ENCODE measurements at regions not wholly inside any gene's neighbourhood (a gene's known extent, or its start where the extent isn't known, plus 50 kb on each side); places are given as distances from the start of the nearest gene placed in this dataset.

DNA sequence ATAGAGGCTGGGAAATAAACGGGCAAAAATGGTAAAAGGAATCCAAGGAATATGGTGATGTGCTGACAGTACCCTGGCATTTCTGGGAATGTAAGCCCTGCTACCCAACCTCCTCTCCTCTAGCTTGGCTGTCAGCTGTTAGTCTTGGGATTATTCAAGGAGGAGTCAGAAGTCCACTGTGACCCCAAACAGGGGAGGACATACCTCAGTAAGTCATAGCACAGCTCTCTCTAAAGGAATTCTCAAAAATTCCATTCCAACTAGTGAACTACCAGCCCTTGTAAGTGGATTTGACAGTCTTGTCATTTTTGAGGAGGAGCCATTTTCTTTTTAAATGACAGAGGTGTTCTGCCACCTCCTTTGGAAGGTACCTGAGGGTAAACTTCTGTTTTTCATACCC lies 207.5 kb downstream of the PDCD6IP start:
- TF ChIP-seq SPI1 (IDR thresholded peaks at IDR 0.05; ENCODE audit: borderline replicate concordance, low read depth) (no peak), GABPA (IDR thresholded peaks at IDR 0.05; ENCODE audit: low read depth) (no peak), POLR2AphosphoS5 (IDR thresholded peaks at IDR 0.05; ENCODE audit: low read depth) (no peak)
- TF ChIP-seq, protein P1, sequence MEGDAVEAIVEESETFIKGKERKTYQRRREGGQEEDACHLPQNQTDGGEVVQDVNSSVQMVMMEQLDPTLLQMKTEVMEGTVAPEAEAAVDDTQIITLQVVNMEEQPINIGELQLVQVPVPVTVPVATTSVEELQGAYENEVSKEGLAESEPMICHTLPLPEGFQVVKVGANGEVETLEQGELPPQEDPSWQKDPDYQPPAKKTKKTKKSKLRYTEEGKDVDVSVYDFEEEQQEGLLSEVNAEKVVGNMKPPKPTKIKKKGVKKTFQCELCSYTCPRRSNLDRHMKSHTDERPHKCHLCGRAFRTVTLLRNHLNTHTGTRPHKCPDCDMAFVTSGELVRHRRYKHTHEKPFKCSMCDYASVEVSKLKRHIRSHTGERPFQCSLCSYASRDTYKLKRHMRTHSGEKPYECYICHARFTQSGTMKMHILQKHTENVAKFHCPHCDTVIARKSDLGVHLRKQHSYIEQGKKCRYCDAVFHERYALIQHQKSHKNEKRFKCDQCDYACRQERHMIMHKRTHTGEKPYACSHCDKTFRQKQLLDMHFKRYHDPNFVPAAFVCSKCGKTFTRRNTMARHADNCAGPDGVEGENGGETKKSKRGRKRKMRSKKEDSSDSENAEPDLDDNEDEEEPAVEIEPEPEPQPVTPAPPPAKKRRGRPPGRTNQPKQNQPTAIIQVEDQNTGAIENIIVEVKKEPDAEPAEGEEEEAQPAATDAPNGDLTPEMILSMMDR (IDR thresholded peaks at IDR 0.05; ENCODE audit: insufficient read depth, low read length): no peak
- TF ChIP-seq, protein P2, sequence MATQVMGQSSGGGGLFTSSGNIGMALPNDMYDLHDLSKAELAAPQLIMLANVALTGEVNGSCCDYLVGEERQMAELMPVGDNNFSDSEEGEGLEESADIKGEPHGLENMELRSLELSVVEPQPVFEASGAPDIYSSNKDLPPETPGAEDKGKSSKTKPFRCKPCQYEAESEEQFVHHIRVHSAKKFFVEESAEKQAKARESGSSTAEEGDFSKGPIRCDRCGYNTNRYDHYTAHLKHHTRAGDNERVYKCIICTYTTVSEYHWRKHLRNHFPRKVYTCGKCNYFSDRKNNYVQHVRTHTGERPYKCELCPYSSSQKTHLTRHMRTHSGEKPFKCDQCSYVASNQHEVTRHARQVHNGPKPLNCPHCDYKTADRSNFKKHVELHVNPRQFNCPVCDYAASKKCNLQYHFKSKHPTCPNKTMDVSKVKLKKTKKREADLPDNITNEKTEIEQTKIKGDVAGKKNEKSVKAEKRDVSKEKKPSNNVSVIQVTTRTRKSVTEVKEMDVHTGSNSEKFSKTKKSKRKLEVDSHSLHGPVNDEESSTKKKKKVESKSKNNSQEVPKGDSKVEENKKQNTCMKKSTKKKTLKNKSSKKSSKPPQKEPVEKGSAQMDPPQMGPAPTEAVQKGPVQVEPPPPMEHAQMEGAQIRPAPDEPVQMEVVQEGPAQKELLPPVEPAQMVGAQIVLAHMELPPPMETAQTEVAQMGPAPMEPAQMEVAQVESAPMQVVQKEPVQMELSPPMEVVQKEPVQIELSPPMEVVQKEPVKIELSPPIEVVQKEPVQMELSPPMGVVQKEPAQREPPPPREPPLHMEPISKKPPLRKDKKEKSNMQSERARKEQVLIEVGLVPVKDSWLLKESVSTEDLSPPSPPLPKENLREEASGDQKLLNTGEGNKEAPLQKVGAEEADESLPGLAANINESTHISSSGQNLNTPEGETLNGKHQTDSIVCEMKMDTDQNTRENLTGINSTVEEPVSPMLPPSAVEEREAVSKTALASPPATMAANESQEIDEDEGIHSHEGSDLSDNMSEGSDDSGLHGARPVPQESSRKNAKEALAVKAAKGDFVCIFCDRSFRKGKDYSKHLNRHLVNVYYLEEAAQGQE (IDR thresholded peaks at IDR 0.05; ENCODE audit: insufficient replicate concordance, low read depth): no peak
- no peak for DNase-seq (ENCODE audit: low read depth in 1 of 2, low spot score in 1 of 2)
- no peaks in the 10 kb centered on the region for H3K27me3 ChIP-seq (ENCODE audit: insufficient read depth, poor library complexity, severe bottlenecking)
- no peak overlapping the region for H3K4me3 ChIP-seq (replicated peaks; ENCODE audit: insufficient read depth, low read length)
- no peak overlapping the region for H3K27ac ChIP-seq (replicated peaks)

DNA sequence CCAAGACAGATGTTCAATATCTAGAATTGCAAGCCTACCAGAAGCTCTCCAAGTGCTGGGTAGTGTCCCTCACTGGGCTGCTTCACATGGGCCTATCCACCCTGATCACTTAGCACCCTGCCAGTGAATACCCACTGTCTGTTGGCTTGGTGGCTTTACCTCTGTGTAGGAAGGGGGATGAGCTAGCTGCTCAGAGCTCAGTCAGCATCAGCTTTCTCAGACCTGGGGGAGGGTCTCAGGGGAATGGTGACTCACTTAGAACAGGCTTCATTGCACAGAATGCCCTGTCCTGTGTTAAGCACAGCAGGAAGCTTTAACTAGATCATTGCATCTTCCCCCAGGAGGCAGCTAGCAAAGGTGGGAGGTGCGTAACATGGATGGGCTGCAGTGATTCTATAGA lies 209.8 kb downstream of the PDCD6IP start:
- TF ChIP-seq, protein P2 (IDR thresholded peaks at IDR 0.05; ENCODE audit: insufficient replicate concordance, low read depth): no peak
- TF ChIP-seq, protein P1 (IDR thresholded peaks at IDR 0.05; ENCODE audit: insufficient read depth, low read length): no peak
- TF ChIP-seq SPI1 (IDR thresholded peaks at IDR 0.05; ENCODE audit: borderline replicate concordance, low read depth): no peak
- no peak for TF ChIP-seq GABPA (IDR thresholded peaks at IDR 0.05; ENCODE audit: low read depth)
- no peak for TF ChIP-seq POLR2AphosphoS5 (IDR thresholded peaks at IDR 0.05; ENCODE audit: low read depth)
- H3K27ac ChIP-seq (replicated peaks): no peak overlapping the region
- H3K4me3 ChIP-seq (replicated peaks; ENCODE audit: insufficient read depth, low read length): no peak overlapping the region
- no peaks in the 10 kb centered on the region for H3K27me3 ChIP-seq (ENCODE audit: insufficient read depth, poor library complexity, severe bottlenecking)
- DNase-seq (ENCODE audit: low read depth in 1 of 2, low spot score in 1 of 2): no peak

DNA sequence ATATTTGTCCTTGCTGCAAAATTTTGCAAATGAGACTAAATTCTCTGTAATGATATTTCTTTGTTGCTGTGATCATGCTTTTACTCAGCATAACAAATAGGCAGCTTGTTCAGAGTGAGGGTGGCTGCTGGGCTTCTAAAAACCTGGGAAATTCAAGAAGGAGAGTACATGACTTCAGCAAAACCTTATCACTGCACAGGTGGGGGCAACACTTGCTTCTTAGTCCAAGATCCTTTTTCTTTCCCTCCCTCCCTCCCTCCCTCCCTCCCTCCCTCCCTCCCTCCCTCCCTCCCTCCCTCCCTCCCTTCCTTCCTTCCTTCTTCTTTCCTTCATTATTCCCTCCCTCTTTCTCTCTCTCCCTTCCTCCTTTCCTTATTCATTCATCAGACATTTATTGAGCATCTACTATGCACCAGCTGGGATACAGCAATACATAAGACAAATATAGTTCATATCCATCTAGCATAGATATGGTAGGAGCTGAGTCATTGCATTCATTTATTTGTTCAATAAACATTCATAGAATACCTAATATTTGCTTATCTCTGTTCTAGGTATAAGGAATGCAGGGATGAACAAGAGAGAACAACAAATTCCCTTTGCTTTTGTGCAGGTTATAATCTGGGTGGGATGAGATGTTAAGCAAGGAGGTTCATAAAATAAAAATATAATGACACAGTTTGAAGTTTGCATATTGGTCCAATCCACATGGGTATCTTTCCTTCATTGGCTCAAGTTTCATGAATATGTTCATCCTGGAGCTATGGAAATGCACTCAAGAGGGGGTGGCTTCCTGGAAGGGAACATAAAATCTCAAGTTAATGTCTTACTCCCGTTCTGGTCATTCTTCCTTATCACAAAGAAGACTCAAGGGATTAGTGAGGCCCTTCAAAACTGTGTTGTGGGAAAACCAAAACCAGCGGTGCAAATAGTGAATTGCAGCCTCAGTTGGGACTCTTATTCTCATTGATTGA lies 210.7 kb downstream of the PDCD6IP start:
- no peak for TF ChIP-seq SPI1 (IDR thresholded peaks at IDR 0.05; ENCODE audit: borderline replicate concordance, low read depth)
- no peak for TF ChIP-seq POLR2AphosphoS5 (IDR thresholded peaks at IDR 0.05; ENCODE audit: low read depth)
- TF ChIP-seq, protein P2 (IDR thresholded peaks at IDR 0.05; ENCODE audit: insufficient replicate concordance, low read depth): no peak
- TF ChIP-seq GABPA (IDR thresholded peaks at IDR 0.05; ENCODE audit: low read depth): no peak
- TF ChIP-seq, protein P1 (IDR thresholded peaks at IDR 0.05; ENCODE audit: insufficient read depth, low read length): no peak
- H3K27ac ChIP-seq (replicated peaks): no peak overlapping the region
- no peaks in the 10 kb centered on the region for H3K27me3 ChIP-seq (ENCODE audit: insufficient read depth, poor library complexity, severe bottlenecking)
- no peak for DNase-seq (ENCODE audit: low read depth in 1 of 2, low spot score in 1 of 2)
- no peak overlapping the region for H3K4me3 ChIP-seq (replicated peaks; ENCODE audit: insufficient read depth, low read length)

Measured in HL-60 (cell line).